ENCODE measurements at regions not wholly inside any gene's neighbourhood (a gene's known extent, or its start where the extent isn't known, plus 50 kb on each side); places are given as distances from the start of the nearest gene placed in this dataset.
A peak's percentile ranks its signal among the peaks of the same experiment; 100 is the strongest.

- POLR2A ChIA-PET, result no interaction called here
- TF ChIP-seq SP1 (IDR thresholded peaks at IDR 0.05) (no peak), HDGF (IDR thresholded peaks at IDR 0.05; ENCODE audit: borderline replicate concordance) (no peak), FOXK2 (IDR thresholded peaks at IDR 0.05) (no peak), ARNT (IDR thresholded peaks at IDR 0.05) (no peak), PKNOX1 (IDR thresholded peaks at IDR 0.05) (no peak), CTBP1 (IDR thresholded peaks at IDR 0.05; ENCODE audit: borderline replicate concordance) (no peak), NFRKB (IDR thresholded peaks at IDR 0.05) (no peak)
- CTCF ChIA-PET, result no interaction called here
- no peak for DNase-seq (ENCODE audit: extremely low spot score)
These were observed 142.9 kb upstream of the TMPO start for GRCh38 chr12:98372340-98373024.

- DNase-seq (ENCODE audit: extremely low spot score), result peak; percentile 40
- CTCF ChIA-PET, result no interaction called here
- TF ChIP-seq NFRKB (IDR thresholded peaks at IDR 0.05) (no peak), HDGF (IDR thresholded peaks at IDR 0.05; ENCODE audit: borderline replicate concordance) (no peak), ZNF384 (IDR thresholded peaks at IDR 0.05) (no peak), ARNT (IDR thresholded peaks at IDR 0.05) (no peak), PKNOX1 (IDR thresholded peaks at IDR 0.05) (no peak), CTBP1 (IDR thresholded peaks at IDR 0.05; ENCODE audit: borderline replicate concordance) (no peak), L3MBTL2 (conservative IDR thresholded peaks at IDR 0.05) (no peak), FOXA1 (IDR thresholded peaks at IDR 0.05) (no peak), SUZ12 (IDR thresholded peaks at IDR 0.05) (no peak), FOXM1 (IDR thresholded peaks at IDR 0.05; ENCODE audit: borderline replicate concordance) (no peak), FOXK2 (IDR thresholded peaks at IDR 0.05) (no peak), SP1 (IDR thresholded peaks at IDR 0.05) (no peak), TARDBP (IDR thresholded peaks at IDR 0.05) (no peak), BHLHE40 (IDR thresholded peaks at IDR 0.05; ENCODE audit: borderline replicate concordance) (no peak), ELF4 (IDR thresholded peaks at IDR 0.05) (no peak), LEF1 (IDR thresholded peaks at IDR 0.05; ENCODE audit: borderline replicate concordance) (no peak)
- POLR2A ChIA-PET, result no interaction called here
These were observed 142.3 kb upstream of the TMPO start for GRCh38 chr12:98373025-98373554.

GRCh38 chr12:98374007-98374406, 141.4 kb upstream of the TMPO start:
- TF ChIP-seq TARDBP (IDR thresholded peaks at IDR 0.05), result no peak
- no peak for TF ChIP-seq SP1 (IDR thresholded peaks at IDR 0.05)
- no peak for TF ChIP-seq CTBP1 (IDR thresholded peaks at IDR 0.05; ENCODE audit: borderline replicate concordance)
- no peak for TF ChIP-seq FOXM1 (IDR thresholded peaks at IDR 0.05; ENCODE audit: borderline replicate concordance)
- TF ChIP-seq SUZ12 (IDR thresholded peaks at IDR 0.05), result no peak
- peak; percentile 15 for DNase-seq (ENCODE audit: extremely low spot score)
- ChIA-PET POLR2A (no interaction called here), CTCF (interaction anchor here (0.6 kb wide), 1 partner anchor 10 kb away, joined by 3 read pairs; no protein-coding TSS in a partner anchor)

GRCh38 chr12:98379106-98379505, 136.3 kb upstream of the TMPO start:
- POLR2A ChIA-PET, result no interaction called here
- DNase-seq (ENCODE audit: extremely low spot score), result no peak
- TF ChIP-seq SUZ12 (IDR thresholded peaks at IDR 0.05) (no peak), HDGF (IDR thresholded peaks at IDR 0.05; ENCODE audit: borderline replicate concordance) (no peak), ARNT (IDR thresholded peaks at IDR 0.05) (no peak), NFRKB (IDR thresholded peaks at IDR 0.05) (no peak), TARDBP (IDR thresholded peaks at IDR 0.05) (no peak), FOXM1 (IDR thresholded peaks at IDR 0.05; ENCODE audit: borderline replicate concordance) (no peak), FOXK2 (IDR thresholded peaks at IDR 0.05) (no peak), L3MBTL2 (conservative IDR thresholded peaks at IDR 0.05) (no peak), BHLHE40 (IDR thresholded peaks at IDR 0.05; ENCODE audit: borderline replicate concordance) (no peak), CTBP1 (IDR thresholded peaks at IDR 0.05; ENCODE audit: borderline replicate concordance) (no peak), ZNF384 (IDR thresholded peaks at IDR 0.05) (no peak), ELF4 (IDR thresholded peaks at IDR 0.05) (no peak), FOXA1 (IDR thresholded peaks at IDR 0.05) (no peak), PKNOX1 (IDR thresholded peaks at IDR 0.05) (no peak), LEF1 (IDR thresholded peaks at IDR 0.05; ENCODE audit: borderline replicate concordance) (no peak), SP1 (IDR thresholded peaks at IDR 0.05) (no peak)
- CTCF ChIA-PET, result no interaction called here

GRCh38 chr12:98385641-98386040, 129.7 kb upstream of the TMPO start:
- no peak for DNase-seq (ENCODE audit: extremely low spot score)
- ChIA-PET CTCF (no interaction called here), POLR2A (interaction anchor here (0.6 kb wide), 1 partner anchor 58 kb away, joined by 3 read pairs; no protein-coding TSS in a partner anchor)
- no peak for TF ChIP-seq TARDBP (IDR thresholded peaks at IDR 0.05)
- no peak for TF ChIP-seq BHLHE40 (IDR thresholded peaks at IDR 0.05; ENCODE audit: borderline replicate concordance)
- no peak for TF ChIP-seq SUZ12 (IDR thresholded peaks at IDR 0.05)
- TF ChIP-seq FOXA1 (IDR thresholded peaks at IDR 0.05), result no peak
- no peak for TF ChIP-seq CTBP1 (IDR thresholded peaks at IDR 0.05; ENCODE audit: borderline replicate concordance)
- no peak for TF ChIP-seq L3MBTL2 (conservative IDR thresholded peaks at IDR 0.05)
- no peak for TF ChIP-seq HDGF (IDR thresholded peaks at IDR 0.05; ENCODE audit: borderline replicate concordance)
- no peak for TF ChIP-seq SP1 (IDR thresholded peaks at IDR 0.05)
- TF ChIP-seq ZNF384 (IDR thresholded peaks at IDR 0.05), result no peak
- no peak for TF ChIP-seq LEF1 (IDR thresholded peaks at IDR 0.05; ENCODE audit: borderline replicate concordance)
- no peak for TF ChIP-seq NFRKB (IDR thresholded peaks at IDR 0.05)

GRCh38 chr12:98387444-98387843, 127.9 kb upstream of the TMPO start:
- DNase-seq (ENCODE audit: extremely low spot score), result no peak
- no peak for TF ChIP-seq FOXM1 (IDR thresholded peaks at IDR 0.05; ENCODE audit: borderline replicate concordance)
- TF ChIP-seq BHLHE40 (IDR thresholded peaks at IDR 0.05; ENCODE audit: borderline replicate concordance), result no peak
- CTCF ChIA-PET, result no interaction called here
- POLR2A ChIA-PET, result no interaction called here
